OCI-LY3 (cell line): ENCODE measurements at regions not wholly inside any gene's neighbourhood (a gene's known extent, or its start where the extent isn't known, plus 50 kb on each side); places are given as distances from the start of the nearest gene placed in this dataset.

Source experiments
- CTCF ChIP-seq: fragments of 200-600, 300-600 bp; sonication (generic); IDR thresholded peaks from 2 replicates; pipeline ENCODE4 v1.5.1; 2014; ENCODE audit warnings: antibody characterized with exemption, low read length, low read depth
- EZH2phosphoT487 ChIP-seq: fragments of 200-600 bp; shearing (Covaris generic); IDR thresholded peaks from 2 replicates; pipeline ENCODE4 v1.6.1; 2018; ENCODE audit warnings: antibody characterized with exemption, mixed run types, low read depth

GRCh38 chrY:14248878-14249576 is 193.0 kb downstream of the VCY1B start:
- TF ChIP-seq CTCF = no peak
- TF ChIP-seq EZH2phosphoT487 = no peak
